WTC11 (cell line): ENCODE measurements at regions not wholly inside any gene's neighbourhood (a gene's known extent, or its start where the extent isn't known, plus 50 kb on each side); places are given as distances from the start of the nearest gene placed in this dataset.

Experiments used
- ATAC-seq: fragments of 200-7000 bp; cut with Tn5 transposase; 2 replicates; pipeline ENCODE4 v1.10.0; 2021; ENCODE audit warnings: mild to moderate bottlenecking, moderate library complexity
- CTCF ChIA-PET: fragments of 300-600 bp; sonication (Branson Sonifier 250); formaldehyde crosslinking; loops from one replicate; lab custom pipeline; 2021; ENCODE audit warnings: antibody characterized with exemption; lab: Charles Lee
- POLR2A ChIA-PET: fragments of 350-600 bp; sonication (Branson Sonifier 250); formaldehyde crosslinking; loops from one replicate; lab custom pipeline; 2021; ENCODE audit warnings: antibody characterized with exemption; lab: Charles Lee
- DNase-seq: peaks from one replicate; pipeline ENCODE4 v3.0.0; 2021; ENCODE audit warnings: low spot score
- H3K27ac Mint-ChIP-seq: 2 replicates; pipeline ENCODE4 v1.8.0; 2021; ENCODE audit warnings: mixed read lengths
- H3K27me3 Mint-ChIP-seq: 2 replicates; pipeline ENCODE4 v1.8.0; 2021; ENCODE audit warnings: low read depth, mild to moderate bottlenecking, moderate library complexity, mixed read lengths
- H3K36me3 Mint-ChIP-seq: 2 replicates; pipeline ENCODE4 v1.8.0; 2021; ENCODE audit warnings: mixed read lengths
- H3K4me1 Mint-ChIP-seq: 2 replicates; pipeline ENCODE4 v1.8.0; 2022; ENCODE audit warnings: mixed read lengths
- H3K4me3 Mint-ChIP-seq: 2 replicates; pipeline ENCODE4 v1.8.0; 2021; ENCODE audit warnings: mild to moderate bottlenecking, moderate library complexity, mixed read lengths
- H3K9me3 Mint-ChIP-seq: 2 replicates; pipeline ENCODE4 v1.8.0; 2021; ENCODE audit warnings: mixed read lengths
- CBFB ChIP-seq: sonication (generic); formaldehyde crosslinking; IDR thresholded peaks from 2 replicates; pipeline ENCODE4 v1.8.1; 2022; ENCODE audit warnings: mild to moderate bottlenecking, low read depth, missing genetic modification reagents
- CREM ChIP-seq: sonication (generic); formaldehyde crosslinking; IDR thresholded peaks from 2 replicates; pipeline ENCODE4 v1.8.1; 2022; ENCODE audit warnings: mild to moderate bottlenecking, missing genetic modification reagents, moderate library complexity
- CTCF ChIP-seq: fragments of 200-600 bp; IDR thresholded peaks from 2 replicates; pipeline ENCODE4 v1.8.0; 2022; ENCODE audit warnings: antibody characterized with exemption
- E2F4 ChIP-seq: sonication (generic); formaldehyde crosslinking; IDR thresholded peaks from 2 replicates; pipeline ENCODE4 v1.8.1; 2022; ENCODE audit warnings: low read depth, mild to moderate bottlenecking, moderate library complexity, missing genetic modification reagents, borderline replicate concordance
- ERG ChIP-seq: fragments of 250-450 bp; sonication (Bioruptor Pico); IDR thresholded peaks from 2 replicates; pipeline ENCODE4 v1.8.0; 2021; ENCODE audit warnings: mild to moderate bottlenecking
- GABPB1 ChIP-seq: sonication (generic); formaldehyde crosslinking; IDR thresholded peaks from 2 replicates; pipeline ENCODE4 v1.8.1; 2023; ENCODE audit warnings: mild to moderate bottlenecking, missing genetic modification reagents
- GTF2I ChIP-seq: fragments of 250-450 bp; sonication (Bioruptor Pico); conservative IDR thresholded peaks from 2 replicates; pipeline ENCODE4 v1.4.0; 2021; ENCODE audit warnings: mild to moderate bottlenecking
- JAZF1 ChIP-seq: fragments of 250-450 bp; sonication (Bioruptor Pico); IDR thresholded peaks from 2 replicates; pipeline ENCODE4 v1.9.0; 2021; ENCODE audit warnings: moderate library complexity, mild to moderate bottlenecking, inconsistent platforms
- JUN ChIP-seq: sonication (generic); formaldehyde crosslinking; IDR thresholded peaks from 2 replicates; pipeline ENCODE4 v1.8.0; 2023; ENCODE audit warnings: mild to moderate bottlenecking, missing genetic modification reagents
- KAT7 ChIP-seq: sonication (generic); formaldehyde crosslinking; IDR thresholded peaks from 2 replicates; pipeline ENCODE4 v1.8.1; 2023; ENCODE audit warnings: missing genetic modification reagents, mild to moderate bottlenecking, borderline replicate concordance
- MAX ChIP-seq: sonication (generic); formaldehyde crosslinking; IDR thresholded peaks from 2 replicates; pipeline ENCODE4 v1.8.0; 2022; ENCODE audit warnings: mild to moderate bottlenecking, missing genetic modification reagents
- MLX ChIP-seq: sonication (generic); formaldehyde crosslinking; IDR thresholded peaks from 2 replicates; pipeline ENCODE4 v1.8.1; 2023; ENCODE audit warnings: mild to moderate bottlenecking, missing genetic modification reagents, moderate library complexity
- MXD4 ChIP-seq: fragments of 250-450 bp; sonication (Bioruptor Pico); IDR thresholded peaks from 2 replicates; pipeline ENCODE4 v1.8.0; 2021; ENCODE audit warnings: mild to moderate bottlenecking, moderate library complexity, borderline replicate concordance
- MYBL2 ChIP-seq: sonication (generic); formaldehyde crosslinking; IDR thresholded peaks from 2 replicates; pipeline ENCODE4 v1.8.1; 2023; ENCODE audit warnings: mild to moderate bottlenecking, moderate library complexity, missing genetic modification reagents
- NFYB ChIP-seq: sonication (generic); formaldehyde crosslinking; conservative IDR thresholded peaks from 2 replicates; pipeline ENCODE4 v1.8.0; 2022; ENCODE audit warnings: low read depth, missing genetic modification reagents
- PRDM15 ChIP-seq: sonication (generic); formaldehyde crosslinking; IDR thresholded peaks from 2 replicates; pipeline ENCODE4 v1.8.0; 2022; ENCODE audit warnings: missing genetic modification reagents
- SMAD4 ChIP-seq: sonication (generic); formaldehyde crosslinking; IDR thresholded peaks from 2 replicates; pipeline ENCODE4 v1.8.0; 2022; ENCODE audit warnings: mild to moderate bottlenecking, missing genetic modification reagents
- STAT6 ChIP-seq: sonication (generic); formaldehyde crosslinking; conservative IDR thresholded peaks from 2 replicates; pipeline ENCODE4 v1.8.1; 2023; ENCODE audit warnings: mild to moderate bottlenecking, low read depth, missing genetic modification reagents, moderate library complexity
- TCF7 ChIP-seq: sonication (generic); formaldehyde crosslinking; IDR thresholded peaks from 2 replicates; pipeline ENCODE4 v1.8.0; 2022; ENCODE audit warnings: mild to moderate bottlenecking, low read depth, missing genetic modification reagents, moderate library complexity
- ZBTB21 ChIP-seq: sonication (generic); formaldehyde crosslinking; IDR thresholded peaks from 2 replicates; pipeline ENCODE4 v1.8.1; 2023; ENCODE audit warnings: mild to moderate bottlenecking, missing genetic modification reagents, borderline replicate concordance

- ATAC-seq (no peak), DNase-seq (no peak)
- POLR2A ChIA-PET, result no interaction called here
- H3K36me3 Mint-ChIP-seq, result no peaks in the 10 kb centered on the region
- no peak overlapping the region for H3K27ac Mint-ChIP-seq
- no peak overlapping the region for H3K4me3 Mint-ChIP-seq
- H3K4me1 Mint-ChIP-seq, result peaks cover 17% of the 10 kb centered on the region
- TF ChIP-seq PRDM15 (CRISPR knock-in tag) (no peak), JUN (CRISPR knock-in tag) (no peak), GTF2I (no peak), ERG (CRISPR knock-in tag) (no peak), CTCF (no peak), NFYB (no peak), KAT7 (no peak), MLX (CRISPR knock-in tag) (no peak), E2F4 (CRISPR knock-in tag) (no peak), GABPB1 (no peak), TCF7 (CRISPR knock-in tag) (no peak), CREM (CRISPR knock-in tag) (no peak), STAT6 (CRISPR knock-in tag) (no peak), CBFB (CRISPR knock-in tag) (no peak), ZBTB21 (CRISPR knock-in tag) (no peak), MYBL2 (CRISPR knock-in tag) (no peak), MAX (no peak), SMAD4 (CRISPR knock-in tag) (no peak), MXD4 (CRISPR knock-in tag) (no peak), JAZF1 (CRISPR knock-in tag) (no peak)
- TF ChIP-seq, all 79 proteins: peak for 0
- Mint-ChIP-seq H3K9me3 (no peaks in the 10 kb centered on the region), H3K27me3 (no peaks in the 10 kb centered on the region)
- CTCF ChIA-PET, result interaction anchor here (1.2 kb wide), 1 partner anchor 13 kb away, joined by 3 read pairs; no protein-coding TSS in a partner anchor
Observed at GRCh38 chr1:216913976-216914375, 190.7 kb upstream of the ESRRG start.
